B cell (primary cell): ENCODE measurements at regions not wholly inside any gene's neighbourhood (a gene's known extent, or its start where the extent isn't known, plus 50 kb on each side); places are given as distances from the start of the nearest gene placed in this dataset.

Experiments
- EZH2 ChIP-seq: IDR thresholded peaks from 2 replicates; pipeline ENCODE4 v1.6.1; 2012; ENCODE audit warnings: borderline replicate concordance, low read depth, mild to moderate bottlenecking, moderate library complexity, low read length; ENCODE audit not compliant: insufficient read depth, poor library complexity, severe bottlenecking
- TF ChIP-seq, protein P1 (sequence below): fragments of 200-600 bp; IDR thresholded peaks from one replicate; pipeline ENCODE4 v1.8.0; 2022; ENCODE audit warnings: antibody characterized with exemption, mild to moderate bottlenecking

- TF ChIP-seq, protein P1, sequence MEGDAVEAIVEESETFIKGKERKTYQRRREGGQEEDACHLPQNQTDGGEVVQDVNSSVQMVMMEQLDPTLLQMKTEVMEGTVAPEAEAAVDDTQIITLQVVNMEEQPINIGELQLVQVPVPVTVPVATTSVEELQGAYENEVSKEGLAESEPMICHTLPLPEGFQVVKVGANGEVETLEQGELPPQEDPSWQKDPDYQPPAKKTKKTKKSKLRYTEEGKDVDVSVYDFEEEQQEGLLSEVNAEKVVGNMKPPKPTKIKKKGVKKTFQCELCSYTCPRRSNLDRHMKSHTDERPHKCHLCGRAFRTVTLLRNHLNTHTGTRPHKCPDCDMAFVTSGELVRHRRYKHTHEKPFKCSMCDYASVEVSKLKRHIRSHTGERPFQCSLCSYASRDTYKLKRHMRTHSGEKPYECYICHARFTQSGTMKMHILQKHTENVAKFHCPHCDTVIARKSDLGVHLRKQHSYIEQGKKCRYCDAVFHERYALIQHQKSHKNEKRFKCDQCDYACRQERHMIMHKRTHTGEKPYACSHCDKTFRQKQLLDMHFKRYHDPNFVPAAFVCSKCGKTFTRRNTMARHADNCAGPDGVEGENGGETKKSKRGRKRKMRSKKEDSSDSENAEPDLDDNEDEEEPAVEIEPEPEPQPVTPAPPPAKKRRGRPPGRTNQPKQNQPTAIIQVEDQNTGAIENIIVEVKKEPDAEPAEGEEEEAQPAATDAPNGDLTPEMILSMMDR, result no peak
- no peak for TF ChIP-seq EZH2
Observed at GRCh38 chr4:101599620-101600019, 190.9 kb upstream of the BANK1 start.
